ENCODE measurements at regions not wholly inside any gene's neighbourhood (a gene's known extent, or its start where the extent isn't known, plus 50 kb on each side); places are given as distances from the start of the nearest gene placed in this dataset.
"Not testable (repeated sequence)": the region's sequence is repeated elsewhere in the genome, so short reads cannot be mapped to it uniquely, and the experiment has no call there.

GRCh38 chr2:8431446-8432125, 250.3 kb upstream of the ID2 start:
- DNase-seq, result no peak

- DNase-seq, result no peak
Observed at GRCh38 chr2:8432706-8433336, 249.0 kb upstream of the ID2 start.

DNA sequence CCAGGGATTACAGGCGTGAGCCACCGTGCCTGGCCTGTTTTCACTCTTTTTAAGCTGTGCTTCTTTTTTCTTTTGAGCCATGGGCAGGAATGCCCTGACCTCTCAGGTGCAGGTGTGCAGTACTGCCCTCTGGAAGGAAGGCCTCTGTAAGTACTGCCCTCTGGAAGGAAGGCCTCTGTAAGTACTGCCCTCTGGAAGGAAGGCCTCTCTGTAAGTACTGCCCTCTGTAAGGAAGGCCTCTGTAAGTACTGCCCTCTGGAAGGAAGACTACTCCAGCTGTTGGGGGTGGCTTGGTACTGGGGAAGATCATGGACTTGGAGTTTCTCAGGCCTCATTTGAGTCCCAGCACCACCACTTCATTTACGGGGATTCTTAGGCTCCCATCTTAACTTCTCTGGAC, 248.5 kb upstream of the ID2 start:
- no peak for DNase-seq

DNA sequence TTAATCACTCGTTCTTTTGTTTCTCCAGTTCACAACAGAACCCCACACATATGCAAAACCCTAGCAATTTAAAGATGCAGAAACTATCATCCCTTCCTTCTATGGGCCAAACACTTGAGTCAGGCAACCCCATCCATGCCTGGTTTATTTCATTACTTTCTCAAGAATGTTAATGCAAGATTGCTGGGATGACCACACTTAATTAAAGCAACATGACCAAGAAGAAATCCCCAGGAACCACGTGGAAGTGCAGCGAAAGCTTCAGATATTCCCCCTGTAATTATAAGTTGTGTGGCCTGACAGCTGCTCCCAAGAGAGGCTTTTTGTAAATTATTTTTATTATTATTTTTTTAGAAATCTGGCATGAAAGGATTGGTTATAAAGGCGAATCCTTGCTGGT, 246.2 kb upstream of the ID2 start:
- no peak for DNase-seq

DNA sequence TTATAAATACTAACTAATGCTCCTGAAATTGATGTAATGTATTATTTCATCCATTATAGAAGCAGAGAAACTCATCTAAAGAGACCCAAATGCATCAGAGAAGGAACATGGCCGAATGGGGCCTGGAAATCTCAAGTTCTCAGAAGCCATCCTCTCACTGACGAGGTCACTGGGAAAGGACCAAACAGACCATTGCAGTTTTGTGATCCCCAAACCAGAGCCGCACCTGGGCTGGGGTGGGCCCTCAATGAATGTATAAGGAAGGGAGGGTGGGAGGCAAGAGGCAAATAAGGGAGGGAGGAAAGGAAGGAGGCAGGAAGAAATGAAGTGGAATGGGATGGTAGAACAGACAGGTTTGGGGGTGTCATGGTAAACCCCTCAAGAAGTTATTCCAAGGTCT, 245.3 kb upstream of the ID2 start:
- no peak for DNase-seq

GRCh38 chr2:8437228-8437948, 244.5 kb upstream of the ID2 start:
- DNase-seq, result no peak

DNA sequence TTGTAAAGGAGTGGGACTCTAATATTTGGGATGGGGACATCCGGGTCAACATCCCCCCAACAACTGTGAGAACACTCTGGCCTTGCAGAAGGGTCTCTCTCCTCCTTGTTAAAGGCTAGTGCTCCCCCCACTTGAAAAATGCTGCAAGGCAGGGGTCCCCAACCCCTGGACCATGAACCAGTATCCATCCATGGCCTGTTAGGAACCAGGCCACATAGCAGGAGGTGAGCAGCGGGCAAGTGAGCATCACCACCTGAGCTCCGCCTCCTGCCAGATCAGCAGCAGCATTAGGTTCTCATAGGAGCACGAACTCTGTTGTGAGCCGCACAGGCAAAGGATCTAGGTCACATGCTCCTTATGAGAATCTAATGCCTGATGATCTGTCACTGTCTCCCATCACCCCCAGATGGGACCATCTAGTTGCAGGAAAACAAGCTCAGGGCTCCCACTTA, 243.9 kb upstream of the ID2 start:
- no peak for DNase-seq

- peak; percentile 21 for DNase-seq
Observed at GRCh38 chr2:8438476-8438875, 243.4 kb upstream of the ID2 start.

- no peak for DNase-seq
Observed at GRCh38 chr2:8438996-8439395, 242.9 kb upstream of the ID2 start.

GRCh38 chr2:8440029-8440778, 241.7 kb upstream of the ID2 start:
- DNase-seq, result no peak

GRCh38 chr2:8441371-8441770, 240.5 kb upstream of the ID2 start:
- DNase-seq, result no peak

- no peak for DNase-seq
Observed at GRCh38 chr2:8441986-8442385, 239.9 kb upstream of the ID2 start.

- no peak for DNase-seq
Observed at GRCh38 chr2:8442833-8443486, 238.9 kb upstream of the ID2 start.

- DNase-seq, result no peak
Observed at GRCh38 chr2:8445580-8445979, 236.3 kb upstream of the ID2 start.

- DNase-seq, result not testable (repeated sequence)
Observed at GRCh38 chr2:8446751-8447150, 235.1 kb upstream of the ID2 start.

DNA sequence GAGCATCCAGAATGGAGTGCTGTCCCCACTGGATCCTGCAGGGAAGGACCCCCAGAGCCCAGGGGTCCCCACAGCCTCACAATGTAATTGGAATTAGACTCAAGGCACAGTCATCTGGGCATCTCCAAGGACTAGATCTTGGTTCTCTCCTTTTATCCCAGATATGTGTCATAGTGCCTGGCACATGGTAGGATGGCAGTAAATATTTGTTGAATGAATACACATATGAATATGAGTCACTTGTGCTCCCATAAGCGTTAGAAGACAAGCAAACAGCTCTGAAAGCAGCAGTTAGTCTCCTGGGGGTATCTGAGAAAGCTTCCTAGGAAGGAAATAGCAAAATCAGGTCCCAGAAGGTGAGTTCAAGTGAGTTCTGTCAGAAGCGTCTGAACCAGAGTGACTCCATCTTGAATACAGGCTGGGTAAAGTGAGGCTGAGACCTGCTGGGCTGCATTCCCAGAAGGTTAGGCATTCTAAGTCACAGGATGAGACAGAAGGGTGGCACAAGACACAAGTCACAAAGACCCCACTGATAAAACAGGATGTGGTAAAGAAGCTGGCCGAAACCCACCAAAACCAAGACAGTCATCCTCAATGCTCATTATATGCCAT, 234.1 kb upstream of the ID2 start:
- no peak for DNase-seq

GRCh38 chr2:8448824-8449556, 232.9 kb upstream of the ID2 start:
- DNase-seq, result no peak

- DNase-seq, result no peak
Observed at GRCh38 chr2:8451273-8451672, 230.6 kb upstream of the ID2 start.

DNA sequence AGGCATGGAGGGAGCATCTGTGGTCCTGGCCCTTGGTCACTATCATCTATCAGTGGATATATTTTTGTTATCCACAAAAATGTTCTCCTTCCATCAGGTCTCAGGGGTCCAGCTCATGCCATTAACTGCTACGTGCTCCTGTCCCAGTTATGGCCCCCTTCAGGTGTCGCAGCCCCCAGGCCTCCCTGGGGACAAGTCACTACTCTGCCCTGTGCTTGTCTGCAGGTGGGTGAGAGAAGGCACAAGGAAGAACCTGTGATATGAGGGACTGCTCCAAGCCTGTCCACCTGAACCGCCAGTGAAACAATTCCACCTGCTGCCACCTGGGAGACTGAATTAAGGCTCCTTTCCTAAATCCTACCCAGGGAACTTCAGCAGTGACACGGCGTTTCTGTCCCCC, 229.6 kb upstream of the ID2 start:
- no peak for DNase-seq

DNA sequence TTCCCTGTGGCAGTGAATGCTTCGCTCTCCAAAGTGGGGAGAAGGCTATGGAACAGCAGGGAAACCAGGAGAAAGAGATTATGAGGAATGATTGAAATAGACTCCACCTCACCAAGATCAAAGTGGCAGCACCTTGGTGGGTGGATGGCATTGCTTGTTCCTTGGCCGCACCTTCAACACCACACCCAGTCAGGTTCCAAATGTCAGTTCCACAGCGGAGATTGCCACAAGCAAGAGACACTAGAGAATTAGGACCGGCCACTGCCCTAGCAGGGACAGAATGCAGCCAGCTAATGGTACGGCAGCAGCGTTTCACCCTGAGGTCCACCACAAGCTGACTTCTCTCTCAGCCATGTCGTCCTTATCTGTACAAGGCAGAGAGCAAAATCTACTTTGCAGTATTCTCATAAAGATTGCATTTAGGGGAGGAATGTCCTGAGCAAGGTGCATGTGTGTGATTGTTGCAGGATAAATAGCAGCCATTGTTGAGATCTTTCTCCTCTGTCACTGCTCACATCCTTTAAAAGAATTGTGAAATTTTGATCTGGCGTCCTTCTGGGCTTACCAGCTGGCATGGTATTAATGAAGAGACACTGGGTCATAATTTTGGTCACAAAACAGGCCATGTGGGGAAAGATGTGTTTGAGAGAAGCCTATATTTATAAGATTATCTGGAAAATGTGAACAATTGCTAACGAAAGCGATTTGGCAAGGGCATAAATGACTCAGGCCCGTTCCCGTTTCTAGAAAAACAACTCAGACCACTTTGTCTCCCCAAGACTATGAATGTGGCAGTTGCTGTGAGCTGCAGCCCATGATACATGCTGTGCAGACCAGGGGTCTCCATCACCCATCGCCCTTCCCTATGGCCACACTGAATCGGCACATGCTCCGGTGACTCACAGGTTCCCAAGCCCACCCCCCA, 228.6 kb upstream of the ID2 start:
- DNase-seq, result no peak

GRCh38 chr2:8453904-8454302, 228.0 kb upstream of the ID2 start:
- DNase-seq, result no peak
